Activated CD8-positive, alpha-beta memory T cell treated with anti-CD3 and anti-CD28 coated beads, Interleukin-2, amount 50 U/mL, for 4 hours (primary cell): ENCODE measurements at regions not wholly inside any gene's neighbourhood (a gene's known extent, or its start where the extent isn't known, plus 50 kb on each side); places are given as distances from the start of the nearest gene placed in this dataset.
"Not testable (repeated sequence)": the region's sequence is repeated elsewhere in the genome, so short reads cannot be mapped to it uniquely, and the experiment has no call there.

Experiments used
- DNase-seq: peaks from one replicate; pipeline ENCODE4 v3.0.0-alpha.2; 2020

- no peak for DNase-seq
Measured at GRCh38 chr15:96858694-96859093, 528.2 kb downstream of the NR2F2 start.

- DNase-seq, result no peak
Measured at GRCh38 chr15:96860741-96861140, 530.2 kb downstream of the NR2F2 start.

DNA sequence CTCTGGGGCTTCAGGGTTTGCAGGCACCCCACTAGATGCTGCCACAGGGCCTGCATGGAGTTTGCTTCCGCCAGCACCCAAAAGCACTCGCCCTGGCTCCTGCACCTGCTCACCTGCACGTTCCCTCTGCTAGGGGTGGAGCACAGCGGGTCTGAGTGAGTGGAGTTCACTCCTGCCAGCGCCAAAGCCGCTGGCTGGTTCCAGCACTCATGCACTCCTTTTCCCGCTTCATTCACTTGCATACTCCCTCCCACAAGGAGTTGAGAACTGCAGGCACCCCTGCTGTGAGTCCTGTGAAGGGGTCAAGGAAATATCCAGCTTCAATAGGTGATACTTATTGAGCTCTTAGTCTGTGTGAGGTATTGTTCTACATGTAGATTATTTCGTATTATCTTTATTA lies 537.5 kb downstream of the NR2F2 start:
- no peak for DNase-seq

- no peak for DNase-seq
Measured at GRCh38 chr15:96869122-96869521, 538.6 kb downstream of the NR2F2 start.

DNA sequence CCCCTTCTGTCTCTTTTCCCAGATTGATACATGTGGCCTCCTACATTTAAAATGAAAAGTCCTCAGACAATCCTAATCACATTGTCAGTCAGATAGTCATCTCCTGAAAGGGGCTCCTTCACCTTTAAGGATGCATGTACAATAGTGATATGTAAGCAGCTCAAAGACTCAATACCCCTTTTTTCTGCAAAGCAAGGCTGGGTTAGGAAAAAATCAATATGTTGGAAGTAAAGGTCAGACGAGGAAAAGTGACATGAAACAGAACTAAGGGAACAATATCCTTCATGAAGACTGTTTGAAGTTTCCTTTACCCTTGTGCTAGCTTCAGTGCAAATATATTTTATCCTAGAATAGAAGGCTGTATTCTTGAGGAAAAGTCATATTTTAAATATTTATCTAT lies 539.3 kb downstream of the NR2F2 start:
- no peak for DNase-seq

GRCh38 chr15:96870580-96870979 lies 540.1 kb downstream of the NR2F2 start:
- DNase-seq, result no peak

DNA sequence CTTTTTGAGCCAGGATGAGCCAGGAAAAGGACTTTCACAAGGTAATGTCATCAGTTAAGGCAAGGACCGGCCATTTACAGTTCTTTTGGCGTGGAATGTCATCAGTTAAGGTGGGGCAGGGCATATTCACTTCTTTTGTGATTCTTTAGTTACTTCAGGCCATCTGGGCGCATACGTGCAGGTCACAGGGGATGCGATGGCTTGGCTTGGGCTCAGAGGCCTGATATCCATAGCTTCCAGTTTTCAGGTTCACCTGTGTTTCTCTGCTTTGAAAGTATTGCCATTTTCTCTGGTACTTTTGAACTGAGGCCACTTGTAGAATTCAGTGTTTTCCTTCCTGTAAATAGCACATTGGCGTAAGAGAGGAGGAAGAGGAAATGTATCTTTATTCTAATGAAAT lies 546.9 kb downstream of the NR2F2 start:
- not testable (repeated sequence) for DNase-seq

- no peak for DNase-seq
Measured at GRCh38 chr15:96878129-96878528, 547.6 kb downstream of the NR2F2 start.

DNA sequence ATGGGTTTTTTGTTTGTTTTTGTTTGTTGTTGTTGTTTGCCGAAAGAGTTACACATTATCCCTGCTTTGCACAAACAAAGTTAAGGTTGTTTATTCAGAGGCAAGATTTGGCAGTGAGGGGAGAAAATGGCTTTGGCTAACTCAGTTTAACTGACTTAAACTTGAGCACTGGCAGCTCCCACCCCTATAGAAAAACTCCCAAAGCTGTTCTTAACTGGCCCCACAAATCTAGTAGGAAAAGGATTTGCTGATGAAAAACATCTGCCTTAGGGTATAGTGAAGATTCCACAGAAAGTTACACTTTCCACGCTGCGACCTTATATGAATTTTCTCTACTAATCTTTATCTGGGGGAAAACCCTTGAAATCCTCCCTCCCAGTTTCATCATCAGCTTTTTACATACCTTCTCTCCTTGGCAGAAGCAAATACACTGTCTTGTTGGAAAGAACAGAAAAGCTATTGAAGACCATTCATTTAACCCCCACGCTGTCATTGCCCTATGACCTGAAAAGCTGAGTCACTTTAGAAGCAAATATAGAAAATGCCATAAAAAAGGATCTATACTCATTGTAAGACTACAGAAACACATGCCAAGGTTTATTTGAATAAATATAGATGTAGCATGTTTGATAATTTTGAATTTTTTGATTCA lies 551.7 kb downstream of the NR2F2 start:
- no peak for DNase-seq

DNA sequence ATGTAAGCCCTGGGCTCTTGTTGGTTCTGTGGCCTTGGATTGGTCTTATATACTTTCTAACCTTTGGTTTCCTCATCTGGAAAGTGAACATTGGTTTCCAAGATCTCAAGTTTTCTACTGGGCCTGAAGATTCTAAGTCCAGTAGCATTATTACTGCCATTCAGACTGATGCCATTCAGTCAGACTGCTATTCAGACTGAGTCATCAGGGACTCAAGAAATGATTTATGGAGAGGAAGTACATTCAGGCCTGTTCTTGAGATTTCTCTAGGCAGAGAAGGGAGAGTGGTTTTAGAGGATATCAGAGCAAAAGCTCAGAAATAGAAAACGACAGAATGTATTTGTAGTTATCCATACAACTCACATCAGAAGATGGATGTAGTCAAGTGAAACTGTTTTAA lies 557.2 kb downstream of the NR2F2 start:
- no peak for DNase-seq

DNA sequence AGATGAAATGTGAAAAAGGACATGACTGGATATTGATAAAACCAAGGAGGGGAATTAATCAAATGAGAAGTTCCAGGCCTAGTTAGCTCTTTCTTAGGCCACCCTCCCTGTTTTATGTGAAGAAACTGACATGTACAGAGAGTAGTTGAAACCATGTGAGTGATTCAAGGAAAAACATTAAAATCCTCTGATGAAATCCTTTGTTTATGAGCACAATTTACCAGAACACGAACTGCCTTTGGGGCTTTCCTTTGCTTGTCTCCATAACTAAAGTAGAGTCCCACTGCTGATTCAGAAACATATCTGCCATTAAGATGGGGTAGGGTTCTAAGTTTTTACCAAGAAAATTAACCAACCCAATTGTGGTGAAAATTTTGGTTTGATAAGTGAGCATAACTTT lies 558.3 kb downstream of the NR2F2 start:
- DNase-seq, result no peak

GRCh38 chr15:96889734-96890480 lies 559.4 kb downstream of the NR2F2 start:
- DNase-seq, result no peak

- no peak for DNase-seq
Measured at GRCh38 chr15:96891046-96891445, 560.5 kb downstream of the NR2F2 start.

DNA sequence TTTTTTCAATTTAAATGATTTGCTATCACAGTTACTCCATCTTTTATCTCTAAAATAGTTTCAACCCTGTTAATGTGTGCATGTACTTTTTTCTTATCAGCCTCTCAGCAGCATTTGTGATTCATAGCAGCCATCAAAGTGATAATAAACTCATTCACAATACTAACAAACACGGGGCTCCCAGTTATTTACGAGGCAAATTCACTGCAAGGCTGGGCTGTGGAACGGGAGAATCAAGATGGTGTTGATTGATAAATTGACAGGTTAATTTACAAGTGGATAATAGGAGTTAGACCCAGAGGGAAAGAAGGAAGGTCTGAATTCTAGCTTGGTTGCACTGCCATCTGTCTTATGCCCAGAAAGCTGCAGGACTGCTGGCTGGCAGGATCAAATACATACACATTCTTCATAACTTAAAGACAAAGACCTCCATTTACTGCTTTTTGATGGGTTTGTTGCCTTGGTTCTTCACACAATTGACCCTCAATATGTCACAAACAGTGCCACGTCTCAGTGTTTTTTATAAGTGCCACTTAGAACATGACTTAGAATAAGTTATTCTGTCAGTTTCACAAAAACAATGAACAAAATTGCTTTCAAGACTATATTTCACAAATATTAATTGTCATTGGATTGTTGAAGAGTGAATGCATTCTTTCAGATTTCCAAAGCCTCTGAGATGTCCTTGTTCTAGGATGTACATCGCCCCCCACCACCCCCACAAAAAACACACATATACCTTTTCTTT lies 562.8 kb downstream of the NR2F2 start:
- no peak for DNase-seq

- DNase-seq, result no peak
Measured at GRCh38 chr15:96894659-96895058, 564.2 kb downstream of the NR2F2 start.

GRCh38 chr15:96896766-96897165 lies 566.3 kb downstream of the NR2F2 start:
- no peak for DNase-seq

DNA sequence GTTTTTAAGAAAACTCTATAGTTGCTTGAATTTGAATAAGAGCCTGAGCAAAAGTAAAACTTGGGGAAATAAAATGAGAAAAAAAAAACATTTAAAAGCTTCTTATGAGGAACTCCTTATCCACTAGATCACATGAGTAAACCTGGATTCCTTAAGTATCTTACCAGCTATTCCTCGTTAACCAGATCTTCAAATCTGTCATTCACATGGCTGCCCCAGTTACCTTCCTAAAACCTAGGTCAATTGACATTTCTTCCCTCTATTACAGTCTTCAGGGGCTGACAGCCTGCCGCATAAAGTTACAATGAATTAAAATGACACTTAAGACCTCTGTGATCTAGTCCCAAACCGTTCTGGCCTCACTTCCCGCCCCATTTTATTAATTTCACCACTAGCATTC lies 583.6 kb downstream of the NR2F2 start:
- no peak for DNase-seq

DNA sequence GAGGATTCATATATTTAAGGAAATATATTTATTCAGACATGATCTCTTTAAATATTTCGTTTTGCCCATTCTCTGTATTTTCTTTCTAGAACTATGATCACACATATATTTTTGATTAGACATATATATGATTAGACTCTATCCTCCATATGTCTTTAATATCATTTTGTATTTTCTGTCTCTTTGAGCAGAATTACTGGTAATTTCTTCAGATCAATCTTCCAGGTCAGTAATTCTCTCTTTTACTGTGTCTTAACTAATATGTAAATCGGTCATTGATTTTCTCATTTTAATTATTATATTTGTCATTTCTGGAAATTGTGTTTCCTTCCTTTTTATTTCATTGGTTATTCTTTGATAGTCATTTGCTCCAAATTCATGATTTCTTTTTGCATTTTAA lies 586.2 kb downstream of the NR2F2 start:
- no peak for DNase-seq

- no peak for DNase-seq
Measured at GRCh38 chr15:96924570-96924969, 594.1 kb downstream of the NR2F2 start.

GRCh38 chr15:96947296-96948229 lies 617.1 kb downstream of the NR2F2 start:
- DNase-seq, result no peak

GRCh38 chr15:96948981-96949380 lies 618.5 kb downstream of the NR2F2 start:
- DNase-seq, result no peak

- no peak for DNase-seq
Measured at GRCh38 chr15:96958721-96959120, 628.2 kb downstream of the NR2F2 start.

GRCh38 chr15:96959501-96959900 lies 629.0 kb downstream of the NR2F2 start:
- DNase-seq, result no peak
